B cell (primary cell): ENCODE measurements at regions not wholly inside any gene's neighbourhood (a gene's known extent, or its start where the extent isn't known, plus 50 kb on each side); places are given as distances from the start of the nearest gene placed in this dataset.

ENCODE experiments used
- ATAC-seq: fragments of 200-7000 bp; cut with Tn5 transposase; one replicate; pipeline ENCODE4 v1.10.0; 2021; ENCODE audit warnings: low read depth, mild to moderate bottlenecking, moderate number of reproducible peaks, moderate library complexity
- CTCF ChIA-PET: fragments of 350-600 bp; sonication (Branson Sonifier 250); formaldehyde crosslinking; loops from one replicate; lab custom pipeline; 2021; ENCODE audit warnings: antibody characterized with exemption, inconsistent platforms; lab: Charles Lee
- POLR2A ChIA-PET: fragments of 350-600 bp; sonication (Branson Sonifier 250); formaldehyde crosslinking; loops from one replicate; lab custom pipeline; 2021; ENCODE audit warnings: antibody characterized with exemption; lab: Charles Lee
- DNase-seq: peaks from one replicate; pipeline ENCODE4 v3.0.0; 2013
- H2AFZ ChIP-seq: 2 replicates; pipeline ENCODE4 v1.6.1; 2012; ENCODE audit warnings: mild to moderate bottlenecking, low read depth, low read length; ENCODE audit not compliant: insufficient read depth, poor library complexity, severe bottlenecking
- H3K27ac ChIP-seq, 2 donors: 1 replicate in 1 of 2; 2 replicates in 1 of 2; pipeline ENCODE4 v1.5.1; 2012 to 2013; ENCODE audit warnings: low read length in 2 of 2, mild to moderate bottlenecking in 2 of 2, moderate library complexity in 1 of 2
- H3K27me3 ChIP-seq, 4 experiments: fragments of 200-600 bp in 1 of 4; sonication (generic) in 1 of 4; replicated peaks in 1 of 4; 1 replicate in 2 of 4; 2 replicates in 2 of 4; pipeline versions ENCODE4 v1.6.1 to v1.7.0; 2013 to 2016; ENCODE audit warnings: low read length in 3 of 4, mild to moderate bottlenecking in 2 of 4, mixed read lengths in 1 of 4, moderate library complexity in 1 of 4; ENCODE audit not compliant: insufficient read depth in 4 of 4, control insufficient read depth in 3 of 4; ENCODE audit errors: control extremely low read depth in 1 of 4
- H3K36me3 ChIP-seq, 2 experiments: replicated peaks in 1 of 2; 1 replicate in 1 of 2; 2 replicates in 1 of 2; pipeline versions ENCODE4 v1.6.1 to v1.7.1; 2013; ENCODE audit warnings: low read length in 1 of 2; ENCODE audit not compliant: insufficient read depth in 2 of 2, control insufficient read depth in 1 of 2; ENCODE audit errors: control extremely low read depth in 1 of 2, extremely low read depth in 1 of 2
- H3K4me1 ChIP-seq, 2 donors: fragments of 200-600 bp in 1 of 2; sonication (generic) in 1 of 2; 1 replicate in 1 of 2; 2 replicates in 1 of 2; pipeline versions ENCODE4 v1.5.1 to v1.6.1; 2013 to 2017; ENCODE audit warnings: low read length in 2 of 2; ENCODE audit not compliant: control insufficient read depth in 2 of 2, insufficient read depth in 2 of 2
- H3K4me2 ChIP-seq: replicated peaks from 2 replicates; pipeline ENCODE3; 2012; ENCODE audit warnings: mild to moderate bottlenecking, low read depth, low read length; ENCODE audit not compliant: poor library complexity, severe bottlenecking
- H3K4me3 ChIP-seq, 5 experiments: fragments of 200-600 bp in 1 of 5; sonication (generic) in 1 of 5; 1 replicate in 3 of 5; 2 replicates in 2 of 5; pipeline versions ENCODE4 v1.5.1 to v1.7.0; 2011 to 2016; ENCODE audit warnings: low read length in 4 of 5, mild to moderate bottlenecking in 4 of 5, low read depth in 2 of 5, control low read depth in 1 of 5, moderate library complexity in 1 of 5; ENCODE audit not compliant: insufficient read depth in 1 of 5; ENCODE audit errors: control extremely low read depth in 1 of 5, extremely low read depth in 1 of 5
- H3K79me2 ChIP-seq: fragments of 200-600 bp; sonication (generic); one replicate; pipeline ENCODE4 v1.6.0; 2016; ENCODE audit warnings: low read length; ENCODE audit not compliant: control insufficient read depth, insufficient read depth
- H3K9ac ChIP-seq: fragments of 200-600 bp; sonication (generic); 2 replicates; pipeline ENCODE4 v1.6.1; 2017; ENCODE audit warnings: mild to moderate bottlenecking, low read length, moderate library complexity
- H3K9me3 ChIP-seq, 3 donors: one replicate each; pipeline versions ENCODE4 v1.6.1 to v1.7.1; 2013; ENCODE audit warnings: low read length in 2 of 3; ENCODE audit not compliant: control insufficient read depth in 2 of 3, insufficient read depth in 1 of 3; ENCODE audit errors: control extremely low read depth in 1 of 3
- H4K20me1 ChIP-seq: 2 replicates; pipeline ENCODE4 v1.6.0; 2012; ENCODE audit warnings: mild to moderate bottlenecking, low read length; ENCODE audit not compliant: insufficient read depth, control insufficient read depth, poor library complexity, severe bottlenecking
- H3K27ac Mint-ChIP-seq: one replicate; pipeline ENCODE4 v1.8.0; 2021; ENCODE audit warnings: mixed read lengths
- H3K27me3 Mint-ChIP-seq: one replicate; pipeline ENCODE4 v1.8.0; 2021; ENCODE audit warnings: mixed read lengths
- H3K4me1 Mint-ChIP-seq: one replicate; pipeline ENCODE4 v1.8.0; 2021; ENCODE audit warnings: mixed read lengths
- H3K4me3 Mint-ChIP-seq: one replicate; pipeline ENCODE4 v1.8.0; 2021; ENCODE audit warnings: mixed read lengths
- H3K9me3 Mint-ChIP-seq: one replicate; pipeline ENCODE4 v1.8.0; 2022; ENCODE audit warnings: mixed read lengths; ENCODE audit not compliant: insufficient read depth
- EZH2 ChIP-seq: IDR thresholded peaks from 2 replicates; pipeline ENCODE4 v1.6.1; 2012; ENCODE audit warnings: borderline replicate concordance, low read depth, mild to moderate bottlenecking, moderate library complexity, low read length; ENCODE audit not compliant: insufficient read depth, poor library complexity, severe bottlenecking
- WGBS: methylation state at CpG from one replicate; pipeline ENCODE4 v1.1.5; 2013; ENCODE audit warnings: missing lambda C conversion rate; ENCODE audit not compliant: insufficient coverage; 5-methylcytosine and 5-hydroxymethylcytosine counted together
- intact Hi-C: fragments of 100-400 bp; cut with micrococcal nuclease; formaldehyde crosslinking; loops from one replicate; pipeline ENCODE4 v1.10.0; 2022
- TF ChIP-seq, protein P1 (sequence below): fragments of 200-600 bp; IDR thresholded peaks from one replicate; pipeline ENCODE4 v1.8.0; 2022; ENCODE audit warnings: antibody characterized with exemption, mild to moderate bottlenecking

DNA sequence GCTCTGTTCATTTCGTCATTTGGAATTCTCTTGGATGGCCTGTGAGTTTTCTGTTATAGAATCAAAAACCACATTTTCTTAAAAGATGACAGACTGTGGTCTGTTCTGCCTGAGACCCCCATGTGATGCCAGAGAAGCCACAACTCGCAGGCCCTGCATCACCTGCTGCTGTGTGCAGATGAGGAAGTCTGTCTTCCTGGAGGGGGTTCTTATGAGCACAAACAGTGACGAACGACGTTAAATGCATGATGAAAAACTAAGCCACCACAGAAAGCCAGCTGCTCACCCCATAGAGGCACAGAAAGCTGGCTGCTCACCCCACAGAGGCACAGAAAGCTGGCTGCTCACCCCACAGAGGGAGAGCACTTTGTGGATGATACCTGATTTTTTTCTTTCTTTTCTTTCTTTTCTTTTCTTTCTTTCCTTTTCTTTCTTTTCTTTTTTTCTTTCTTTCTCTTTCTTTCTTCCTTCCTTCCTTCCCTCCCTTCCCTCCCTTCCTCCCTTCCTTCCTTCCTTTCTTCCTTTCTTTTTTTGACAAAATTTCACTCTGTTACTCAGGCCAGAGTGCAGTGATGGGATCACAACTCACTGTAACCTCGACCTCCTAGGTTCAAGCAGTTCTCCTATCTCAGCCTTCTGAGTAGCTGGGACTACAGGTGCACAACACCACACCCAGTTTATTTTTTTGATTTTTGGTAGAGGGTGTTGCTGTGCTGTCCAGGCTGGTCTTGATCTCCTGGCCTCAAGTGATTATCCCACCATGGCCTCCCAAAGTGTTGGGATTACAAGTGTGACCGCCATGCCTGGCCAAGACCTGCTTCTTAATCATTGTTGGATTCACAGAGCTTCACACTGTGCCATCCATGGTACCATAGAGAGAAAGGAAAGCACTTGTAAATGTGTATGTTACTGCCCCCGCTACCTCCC, 1191.4 kb downstream of the UQCRFS1 start:
- no peaks in the 10 kb centered on the region for H3K4me1 ChIP-seq
- intact Hi-C loops: no loop called here
- no peak overlapping the region for H3K27ac ChIP-seq
- H3K4me3 ChIP-seq: no peak overlapping the region
- ChIA-PET POLR2A (no interaction called here), CTCF (no interaction called here)
- H4K20me1 ChIP-seq: no peaks in the 10 kb centered on the region
- WGBS: 90% methylated on average over 2 of the region's 8 CpGs
- H3K36me3 ChIP-seq: no peaks in the 10 kb centered on the region
- peaks cover 2% of the 10 kb centered on the region for H3K9me3 Mint-ChIP-seq
- H3K9me3 ChIP-seq: peaks cover 0 to 10% (median 0%) of the 10 kb centered on the region in 3 donors
- H3K4me1 Mint-ChIP-seq: no peaks in the 10 kb centered on the region
- H3K4me2 ChIP-seq: no peak overlapping the region
- ATAC-seq (no peak), DNase-seq (no peak)
- no peak overlapping the region for H3K9ac ChIP-seq
- no peak for TF ChIP-seq EZH2
- TF ChIP-seq, protein P1, sequence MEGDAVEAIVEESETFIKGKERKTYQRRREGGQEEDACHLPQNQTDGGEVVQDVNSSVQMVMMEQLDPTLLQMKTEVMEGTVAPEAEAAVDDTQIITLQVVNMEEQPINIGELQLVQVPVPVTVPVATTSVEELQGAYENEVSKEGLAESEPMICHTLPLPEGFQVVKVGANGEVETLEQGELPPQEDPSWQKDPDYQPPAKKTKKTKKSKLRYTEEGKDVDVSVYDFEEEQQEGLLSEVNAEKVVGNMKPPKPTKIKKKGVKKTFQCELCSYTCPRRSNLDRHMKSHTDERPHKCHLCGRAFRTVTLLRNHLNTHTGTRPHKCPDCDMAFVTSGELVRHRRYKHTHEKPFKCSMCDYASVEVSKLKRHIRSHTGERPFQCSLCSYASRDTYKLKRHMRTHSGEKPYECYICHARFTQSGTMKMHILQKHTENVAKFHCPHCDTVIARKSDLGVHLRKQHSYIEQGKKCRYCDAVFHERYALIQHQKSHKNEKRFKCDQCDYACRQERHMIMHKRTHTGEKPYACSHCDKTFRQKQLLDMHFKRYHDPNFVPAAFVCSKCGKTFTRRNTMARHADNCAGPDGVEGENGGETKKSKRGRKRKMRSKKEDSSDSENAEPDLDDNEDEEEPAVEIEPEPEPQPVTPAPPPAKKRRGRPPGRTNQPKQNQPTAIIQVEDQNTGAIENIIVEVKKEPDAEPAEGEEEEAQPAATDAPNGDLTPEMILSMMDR: no peak
- H3K79me2 ChIP-seq: no peaks in the 10 kb centered on the region
- H3K27ac Mint-ChIP-seq: no peak overlapping the region
- H2AFZ ChIP-seq: no peak overlapping the region
- no peak overlapping the region for H3K4me3 Mint-ChIP-seq
- H3K27me3 Mint-ChIP-seq: no peaks in the 10 kb centered on the region
- H3K27me3 ChIP-seq: no peaks in the 10 kb centered on the region

DNA sequence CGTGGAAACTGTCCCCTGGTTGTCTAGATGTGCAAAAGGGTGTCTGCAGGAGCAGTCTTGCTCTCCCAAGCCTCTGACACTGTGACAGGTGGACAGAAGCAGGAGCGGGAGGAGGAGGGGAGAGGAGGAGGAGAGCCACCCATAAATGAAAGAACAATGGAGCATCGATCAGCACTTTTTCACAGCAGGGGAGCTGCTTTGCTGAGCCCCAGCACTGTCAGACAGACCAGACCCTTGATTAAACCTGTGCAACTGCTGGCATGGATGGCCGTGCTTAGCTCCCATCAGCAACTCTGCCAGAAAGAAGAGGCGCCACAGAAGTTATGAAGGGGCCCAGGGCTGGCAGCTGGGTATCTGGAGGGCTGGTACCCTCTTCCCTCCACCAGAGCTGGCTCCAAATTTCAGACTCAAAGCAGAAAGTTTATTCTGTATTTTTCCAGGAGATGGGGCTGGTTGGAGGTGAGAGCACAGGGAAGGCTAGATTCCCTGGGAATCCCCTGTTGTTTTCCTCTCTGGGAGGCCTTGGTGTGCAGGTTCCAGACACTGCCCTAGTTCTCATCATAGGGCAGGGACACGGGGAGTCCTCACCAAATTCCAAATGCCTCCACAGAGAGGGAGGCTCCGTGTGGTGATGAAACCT, 1192.2 kb downstream of the UQCRFS1 start:
- Histone ChIP-seq H2AFZ (no peak overlapping the region), H3K36me3 (no peaks in the 10 kb centered on the region), H3K27ac (no peak overlapping the region), H3K79me2 (no peaks in the 10 kb centered on the region), H4K20me1 (no peaks in the 10 kb centered on the region), H3K9ac (no peak overlapping the region), H3K9me3 (peaks cover 0 to 10% (median 0%) of the 10 kb centered on the region in 3 donors), H3K4me2 (no peak overlapping the region), H3K4me1 (no peaks in the 10 kb centered on the region), H3K27me3 (no peaks in the 10 kb centered on the region), H3K4me3 (no peak overlapping the region)
- Mint-ChIP-seq H3K9me3 (peaks cover 2% of the 10 kb centered on the region), H3K4me1 (no peaks in the 10 kb centered on the region), H3K27ac (no peak overlapping the region), H3K27me3 (no peaks in the 10 kb centered on the region), H3K4me3 (no peak overlapping the region)
- 51% methylated on average over 5 of the region's 7 CpGs for WGBS
- ChIA-PET POLR2A (no interaction called here), CTCF (no interaction called here)
- ATAC-seq: no peak
- DNase-seq: no peak
- TF ChIP-seq, protein P1: no peak
- intact Hi-C loops: no loop called here
